Neural progenitor cell (in vitro differentiated cells): ENCODE measurements at regions not wholly inside any gene's neighbourhood (a gene's known extent, or its start where the extent isn't known, plus 50 kb on each side); places are given as distances from the start of the nearest gene placed in this dataset.

ENCODE experiments used
- CTCF ChIP-seq: fragments of 200-600 bp; sonication (generic); IDR thresholded peaks from 2 replicates; pipeline ENCODE4 v1.5.1; 2017; ENCODE audit warnings: antibody characterized with exemption, mild to moderate bottlenecking
- EZH2 ChIP-seq: fragments of 200-600 bp; sonication (generic); IDR thresholded peaks from 2 replicates; pipeline ENCODE4 v1.6.1; 2017; ENCODE audit warnings: antibody characterized with exemption, mild to moderate bottlenecking, moderate library complexity

GRCh38 chr2:206392118-206392517 is 51.2 kb upstream of the ADAM23 start:
- TF ChIP-seq CTCF (peak; percentile 65), EZH2 (no peak)
